H1 (cell line): ENCODE measurements at regions not wholly inside any gene's neighbourhood (a gene's known extent, or its start where the extent isn't known, plus 50 kb on each side); places are given as distances from the start of the nearest gene placed in this dataset.

Experiments used
- BCL11A ChIP-seq, 2 experiments: IDR thresholded peaks; one replicate each; pipeline ENCODE4 v1.6.1; 2011; ENCODE audit warnings: low read depth in 2 of 2, low read length in 2 of 2, mild to moderate bottlenecking in 2 of 2
- BRCA1 ChIP-seq: IDR thresholded peaks from 2 replicates; pipeline ENCODE4 v1.6.1; 2012; ENCODE audit warnings: low read depth, low read length, improper control_type of control experiment
- CBX5 ChIP-seq: fragments of 300-800, 300-1000 bp; sonication (generic); IDR thresholded peaks from 2 replicates; pipeline ENCODE4 v1.7.1; 2016; ENCODE audit warnings: antibody characterized with exemption, low read length, low read depth
- EGR1 ChIP-seq: IDR thresholded peaks from 2 replicates; pipeline ENCODE4 v1.6.1; 2011; ENCODE audit warnings: low read depth, low read length, borderline replicate concordance
- FOSL1 ChIP-seq: IDR thresholded peaks from 2 replicates; pipeline ENCODE4 v1.6.1; 2011; ENCODE audit warnings: mild to moderate bottlenecking, low read depth, low read length, moderate library complexity; ENCODE audit not compliant: insufficient read depth
- KDM4A ChIP-seq: IDR thresholded peaks from one replicate; pipeline ENCODE4 v1.7.1; 2012; ENCODE audit warnings: low read depth, mild to moderate bottlenecking, moderate library complexity, low read length, inconsistent platforms; ENCODE audit not compliant: severe bottlenecking
- KDM5A ChIP-seq: fragments of 200-600 bp; IDR thresholded peaks from 2 replicates; pipeline ENCODE4 v1.7.1; 2012; ENCODE audit warnings: mild to moderate bottlenecking, low read length, inconsistent platforms, mixed read lengths
- NRF1 ChIP-seq: IDR thresholded peaks from 2 replicates; pipeline ENCODE4 v1.6.1; 2011; ENCODE audit warnings: mild to moderate bottlenecking, low read depth, low read length, improper control_type of control experiment
- RBBP5 ChIP-seq: IDR thresholded peaks from 2 replicates; pipeline ENCODE4 v1.7.1; 2012; ENCODE audit warnings: low read depth, mild to moderate bottlenecking, inconsistent platforms, low read length, moderate library complexity, borderline replicate concordance
- RNF2 ChIP-seq: fragments of 200-900, 300-1000 bp; sonication (generic); IDR thresholded peaks from 2 replicates; pipeline ENCODE4 v1.7.1; 2016; ENCODE audit warnings: borderline replicate concordance, low read depth, mild to moderate bottlenecking, antibody characterized with exemption, low read length; ENCODE audit not compliant: poor library complexity, severe bottlenecking; ENCODE audit errors: missing control alignments
- SIX5 ChIP-seq: IDR thresholded peaks from 2 replicates; pipeline ENCODE4 v1.6.1; 2011; ENCODE audit warnings: mild to moderate bottlenecking, low read depth, low read length
- SP2 ChIP-seq: IDR thresholded peaks from 2 replicates; pipeline ENCODE4 v1.6.1; 2012; ENCODE audit warnings: mild to moderate bottlenecking, low read length, inconsistent platforms
- TAF7 ChIP-seq: optimal IDR thresholded peaks from 2 replicates; pipeline ENCODE3; 2011; ENCODE audit warnings: low read depth, mild to moderate bottlenecking, inconsistent platforms, low read length, moderate library complexity, borderline replicate concordance
- TF ChIP-seq, protein P1 (sequence below): IDR thresholded peaks from 2 replicates; pipeline ENCODE4 v1.6.1; 2012; ENCODE audit warnings: inconsistent platforms

DNA sequence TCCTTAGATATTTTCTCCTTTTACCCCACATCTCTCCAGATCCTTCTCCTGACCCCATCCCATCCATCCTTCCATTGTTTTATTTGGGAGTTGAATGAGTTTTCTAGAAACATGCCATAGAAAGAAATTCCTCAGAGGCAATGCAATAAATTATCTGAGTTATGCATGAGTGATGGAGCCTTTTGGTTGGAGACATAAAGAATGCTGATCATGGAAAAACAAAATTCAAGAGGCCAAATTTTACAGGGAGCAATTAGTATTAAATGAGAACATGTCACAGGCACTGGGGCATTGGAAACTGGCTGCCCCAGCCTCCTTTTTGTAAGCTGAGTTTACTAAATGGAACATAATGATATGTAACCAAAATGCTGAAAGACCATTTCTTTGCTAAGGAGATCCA is 74.2 kb upstream of the LCLAT1 start (continued):
- TF ChIP-seq EGR1 (no peak), NRF1 (no peak), SP2 (no peak), BCL11A (IDR thresholded peaks at IDR 0.05; ENCODE audit: low read depth in 2 of 2, low read length in 2 of 2) (no peak), SIX5 (no peak), RNF2 (no peak), FOSL1 (no peak), KDM4A (no peak), RBBP5 (no peak), TAF7 (no peak), CBX5 (no peak), BRCA1 (no peak), KDM5A (no peak)
- TF ChIP-seq, protein P1, sequence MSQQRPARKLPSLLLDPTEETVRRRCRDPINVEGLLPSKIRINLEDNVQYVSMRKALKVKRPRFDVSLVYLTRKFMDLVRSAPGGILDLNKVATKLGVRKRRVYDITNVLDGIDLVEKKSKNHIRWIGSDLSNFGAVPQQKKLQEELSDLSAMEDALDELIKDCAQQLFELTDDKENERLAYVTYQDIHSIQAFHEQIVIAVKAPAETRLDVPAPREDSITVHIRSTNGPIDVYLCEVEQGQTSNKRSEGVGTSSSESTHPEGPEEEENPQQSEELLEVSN: no peak
